ENCODE measurements at regions not wholly inside any gene's neighbourhood (a gene's known extent, or its start where the extent isn't known, plus 50 kb on each side); places are given as distances from the start of the nearest gene placed in this dataset.

DNA sequence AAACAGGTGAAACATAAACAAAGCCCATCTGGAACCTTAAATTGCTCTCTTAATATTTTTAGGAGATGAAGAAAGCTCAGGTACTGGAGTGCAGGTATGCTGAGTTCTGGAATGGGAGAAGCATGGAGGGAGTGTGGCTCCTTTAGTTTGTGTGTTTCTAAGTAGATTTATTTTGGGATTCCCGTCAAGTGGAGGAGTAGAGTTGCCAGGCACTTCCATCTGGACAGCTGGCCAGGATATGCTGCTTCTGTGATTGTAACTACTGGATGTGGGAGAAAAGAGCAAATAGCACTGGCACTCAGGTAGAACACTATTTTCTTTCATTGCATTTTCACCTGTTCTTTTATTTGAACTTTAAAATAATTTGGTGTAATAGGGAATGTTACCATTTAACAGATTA, 182.3 kb upstream of the MAST4 start:
- TF ChIP-seq GATA2 (IDR thresholded peaks at IDR 0.05; ENCODE audit: low read depth, low read length) (no peak), GATA3 (IDR thresholded peaks at IDR 0.05; ENCODE audit: low read depth, low read length) (no peak)
